Neural cell (in vitro differentiated cells): ENCODE measurements at regions not wholly inside any gene's neighbourhood (a gene's known extent, or its start where the extent isn't known, plus 50 kb on each side); places are given as distances from the start of the nearest gene placed in this dataset.

ENCODE experiments used
- H2AFZ ChIP-seq: fragments of 200-600, 300-800 bp; sonication (generic), shearing (Covaris generic); 2 replicates; pipeline ENCODE4 v1.6.0; 2014; ENCODE audit warnings: low read depth, mild to moderate bottlenecking, antibody characterized with exemption, low read length, moderate library complexity
- H3F3A ChIP-seq: fragments of 200-600 bp; shearing (Covaris generic); 2 replicates; pipeline ENCODE4 v1.6.1; 2016; ENCODE audit warnings: mild to moderate bottlenecking, moderate library complexity, mixed read lengths, antibody characterized with exemption, low read length; ENCODE audit not compliant: insufficient read depth, poor library complexity, severe bottlenecking
- H3K27ac ChIP-seq: fragments of 200-600, 300-800 bp; sonication (generic), shearing (Covaris generic); 2 replicates; pipeline ENCODE4 v1.5.1; 2014; ENCODE audit warnings: mild to moderate bottlenecking, low read length, moderate library complexity
- H3K27me3 ChIP-seq: fragments of 300-800, 200-600 bp; sonication (generic), shearing (Covaris generic); 2 replicates; pipeline ENCODE4 v1.6.0; 2014; ENCODE audit warnings: mild to moderate bottlenecking, low read depth, low read length, moderate library complexity; ENCODE audit not compliant: insufficient read depth
- H3K36me3 ChIP-seq: fragments of 300-800, 200-600 bp; sonication (generic), shearing (Covaris generic); 2 replicates; pipeline ENCODE4 v1.5.1; 2014; ENCODE audit warnings: mild to moderate bottlenecking, antibody characterized with exemption, low read length, moderate library complexity; ENCODE audit not compliant: insufficient read depth
- H3K4me2 ChIP-seq: fragments of 300-800, 200-600 bp; sonication (generic), shearing (Covaris generic); 2 replicates; pipeline ENCODE4 v1.6.0; 2014; ENCODE audit warnings: mild to moderate bottlenecking, low read length
- H3K4me3 ChIP-seq: fragments of 300-800, 200-600 bp; sonication (generic), shearing (Covaris generic); 2 replicates; pipeline ENCODE4 v1.5.1; 2014; ENCODE audit warnings: mild to moderate bottlenecking, low read length, moderate library complexity
- H3K79me2 ChIP-seq: fragments of 200-600 bp; shearing (Covaris generic); replicated peaks from 2 replicates; pipeline ENCODE4 v1.6.0; 2014; ENCODE audit warnings: mild to moderate bottlenecking, low read length, moderate library complexity; ENCODE audit not compliant: insufficient read depth
- H3K9ac ChIP-seq: fragments of 300-800, 200-600 bp; sonication (generic), shearing (Covaris generic); 2 replicates; pipeline ENCODE4 v1.6.1; 2016; ENCODE audit warnings: mild to moderate bottlenecking, low read length, mixed read lengths
- H3K9me2 ChIP-seq: fragments of 200-600 bp; shearing (Covaris generic); 2 replicates; pipeline ENCODE4 v1.6.1; 2016; ENCODE audit warnings: mild to moderate bottlenecking, low read length, mixed read lengths; ENCODE audit not compliant: insufficient read depth
- H3K9me3 ChIP-seq: fragments of 200-600, 300-800 bp; sonication (generic), shearing (Covaris generic); 2 replicates; pipeline ENCODE4 v1.6.1; 2016; ENCODE audit warnings: mild to moderate bottlenecking, mixed run types, low read length, moderate library complexity, mixed read lengths
- H4K20me1 ChIP-seq: fragments of 200-600 bp; shearing (Covaris generic); 2 replicates; pipeline ENCODE4 v1.6.1; 2016; ENCODE audit warnings: mild to moderate bottlenecking, mixed run types; ENCODE audit not compliant: insufficient read depth
- EP300 ChIP-seq: fragments of 450-650 bp; conservative IDR thresholded peaks from 2 replicates; pipeline ENCODE4 v1.6.1; 2014; ENCODE audit warnings: antibody characterized with exemption, mild to moderate bottlenecking, moderate library complexity; ENCODE audit not compliant: poor library complexity, severe bottlenecking
- EZH2 ChIP-seq: fragments of 200-600, 300-800 bp; shearing (Covaris generic), sonication (generic); IDR thresholded peaks from 2 replicates; pipeline ENCODE4 v1.6.1; 2014; ENCODE audit warnings: antibody characterized with exemption, low read length, borderline replicate concordance, mild to moderate bottlenecking; ENCODE audit not compliant: insufficient read depth, poor library complexity, severe bottlenecking
- MXI1 ChIP-seq: fragments of 450-650 bp; conservative IDR thresholded peaks from 2 replicates; pipeline ENCODE4 v1.6.1; 2014; ENCODE audit warnings: antibody characterized with exemption, mild to moderate bottlenecking; ENCODE audit not compliant: poor library complexity, severe bottlenecking
- POLR2AphosphoS5 ChIP-seq: IDR thresholded peaks from 2 replicates; pipeline ENCODE4 v1.6.1; 2012
- RAD21 ChIP-seq: fragments of 450-650 bp; conservative IDR thresholded peaks from 2 replicates; pipeline ENCODE4 v1.6.1; 2014; ENCODE audit warnings: antibody characterized with exemption, mild to moderate bottlenecking, moderate library complexity
- SMC3 ChIP-seq: fragments of 450-650 bp; conservative IDR thresholded peaks from 2 replicates; pipeline ENCODE4 v1.6.1; 2014; ENCODE audit warnings: antibody characterized with exemption, mild to moderate bottlenecking, moderate library complexity; ENCODE audit not compliant: poor library complexity
- TAF1 ChIP-seq: IDR thresholded peaks from 2 replicates; pipeline ENCODE4 v1.6.1; 2012; ENCODE audit warnings: low read depth
- TF ChIP-seq, protein P1 (sequence below): IDR thresholded peaks from 2 replicates; pipeline ENCODE4 v1.6.1; 2012; ENCODE audit warnings: borderline replicate concordance
- TF ChIP-seq, protein P2 (sequence below): fragments of 450-650 bp; IDR thresholded peaks from 2 replicates; pipeline ENCODE4 v1.5.1; 2014; ENCODE audit warnings: antibody characterized with exemption, mild to moderate bottlenecking, moderate library complexity; ENCODE audit not compliant: poor library complexity, severe bottlenecking

DNA sequence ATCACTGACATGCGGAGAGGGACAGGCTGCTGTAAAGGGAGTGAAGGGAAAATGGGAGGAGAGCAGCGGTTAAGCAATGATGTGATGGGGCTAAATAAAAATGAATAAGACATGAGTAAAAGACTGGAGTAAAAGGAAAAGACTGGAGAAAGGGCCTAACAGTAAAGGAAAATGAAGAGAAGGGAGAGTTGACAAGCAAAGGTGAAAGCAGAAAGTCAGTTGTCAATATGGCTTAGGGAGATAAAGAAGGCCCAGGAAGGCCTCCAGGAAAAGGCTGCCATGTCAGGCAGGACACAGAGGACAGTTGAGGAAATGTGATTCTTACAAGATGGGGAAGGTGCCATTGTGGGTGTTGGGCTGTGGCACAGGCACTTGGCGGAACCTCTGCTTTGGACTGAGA is 98.9 kb upstream of the AMZ2 start:
- H3K27me3 ChIP-seq = no peaks in the 10 kb centered on the region
- no peaks in the 10 kb centered on the region for H3K79me2 ChIP-seq
- H3K9me2 ChIP-seq = no peaks in the 10 kb centered on the region
- no peak overlapping the region for H3K4me2 ChIP-seq
- no peak overlapping the region for H3K9ac ChIP-seq
- no peaks in the 10 kb centered on the region for H3K36me3 ChIP-seq
- H3K27ac ChIP-seq = no peak overlapping the region
- H4K20me1 ChIP-seq = no peaks in the 10 kb centered on the region
- no peaks in the 10 kb centered on the region for H3F3A ChIP-seq
- H2AFZ ChIP-seq = no peak overlapping the region
- TF ChIP-seq, protein P1, sequence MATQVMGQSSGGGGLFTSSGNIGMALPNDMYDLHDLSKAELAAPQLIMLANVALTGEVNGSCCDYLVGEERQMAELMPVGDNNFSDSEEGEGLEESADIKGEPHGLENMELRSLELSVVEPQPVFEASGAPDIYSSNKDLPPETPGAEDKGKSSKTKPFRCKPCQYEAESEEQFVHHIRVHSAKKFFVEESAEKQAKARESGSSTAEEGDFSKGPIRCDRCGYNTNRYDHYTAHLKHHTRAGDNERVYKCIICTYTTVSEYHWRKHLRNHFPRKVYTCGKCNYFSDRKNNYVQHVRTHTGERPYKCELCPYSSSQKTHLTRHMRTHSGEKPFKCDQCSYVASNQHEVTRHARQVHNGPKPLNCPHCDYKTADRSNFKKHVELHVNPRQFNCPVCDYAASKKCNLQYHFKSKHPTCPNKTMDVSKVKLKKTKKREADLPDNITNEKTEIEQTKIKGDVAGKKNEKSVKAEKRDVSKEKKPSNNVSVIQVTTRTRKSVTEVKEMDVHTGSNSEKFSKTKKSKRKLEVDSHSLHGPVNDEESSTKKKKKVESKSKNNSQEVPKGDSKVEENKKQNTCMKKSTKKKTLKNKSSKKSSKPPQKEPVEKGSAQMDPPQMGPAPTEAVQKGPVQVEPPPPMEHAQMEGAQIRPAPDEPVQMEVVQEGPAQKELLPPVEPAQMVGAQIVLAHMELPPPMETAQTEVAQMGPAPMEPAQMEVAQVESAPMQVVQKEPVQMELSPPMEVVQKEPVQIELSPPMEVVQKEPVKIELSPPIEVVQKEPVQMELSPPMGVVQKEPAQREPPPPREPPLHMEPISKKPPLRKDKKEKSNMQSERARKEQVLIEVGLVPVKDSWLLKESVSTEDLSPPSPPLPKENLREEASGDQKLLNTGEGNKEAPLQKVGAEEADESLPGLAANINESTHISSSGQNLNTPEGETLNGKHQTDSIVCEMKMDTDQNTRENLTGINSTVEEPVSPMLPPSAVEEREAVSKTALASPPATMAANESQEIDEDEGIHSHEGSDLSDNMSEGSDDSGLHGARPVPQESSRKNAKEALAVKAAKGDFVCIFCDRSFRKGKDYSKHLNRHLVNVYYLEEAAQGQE = no peak
- no peak for TF ChIP-seq EZH2
- TF ChIP-seq MXI1 = no peak
- TF ChIP-seq POLR2AphosphoS5 = no peak
- TF ChIP-seq, protein P2, sequence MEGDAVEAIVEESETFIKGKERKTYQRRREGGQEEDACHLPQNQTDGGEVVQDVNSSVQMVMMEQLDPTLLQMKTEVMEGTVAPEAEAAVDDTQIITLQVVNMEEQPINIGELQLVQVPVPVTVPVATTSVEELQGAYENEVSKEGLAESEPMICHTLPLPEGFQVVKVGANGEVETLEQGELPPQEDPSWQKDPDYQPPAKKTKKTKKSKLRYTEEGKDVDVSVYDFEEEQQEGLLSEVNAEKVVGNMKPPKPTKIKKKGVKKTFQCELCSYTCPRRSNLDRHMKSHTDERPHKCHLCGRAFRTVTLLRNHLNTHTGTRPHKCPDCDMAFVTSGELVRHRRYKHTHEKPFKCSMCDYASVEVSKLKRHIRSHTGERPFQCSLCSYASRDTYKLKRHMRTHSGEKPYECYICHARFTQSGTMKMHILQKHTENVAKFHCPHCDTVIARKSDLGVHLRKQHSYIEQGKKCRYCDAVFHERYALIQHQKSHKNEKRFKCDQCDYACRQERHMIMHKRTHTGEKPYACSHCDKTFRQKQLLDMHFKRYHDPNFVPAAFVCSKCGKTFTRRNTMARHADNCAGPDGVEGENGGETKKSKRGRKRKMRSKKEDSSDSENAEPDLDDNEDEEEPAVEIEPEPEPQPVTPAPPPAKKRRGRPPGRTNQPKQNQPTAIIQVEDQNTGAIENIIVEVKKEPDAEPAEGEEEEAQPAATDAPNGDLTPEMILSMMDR = no peak
- TF ChIP-seq EP300 = no peak
- no peak for TF ChIP-seq TAF1
- no peak for TF ChIP-seq SMC3
- no peak for TF ChIP-seq RAD21
- no peak overlapping the region for H3K4me3 ChIP-seq
- no peaks in the 10 kb centered on the region for H3K9me3 ChIP-seq

DNA sequence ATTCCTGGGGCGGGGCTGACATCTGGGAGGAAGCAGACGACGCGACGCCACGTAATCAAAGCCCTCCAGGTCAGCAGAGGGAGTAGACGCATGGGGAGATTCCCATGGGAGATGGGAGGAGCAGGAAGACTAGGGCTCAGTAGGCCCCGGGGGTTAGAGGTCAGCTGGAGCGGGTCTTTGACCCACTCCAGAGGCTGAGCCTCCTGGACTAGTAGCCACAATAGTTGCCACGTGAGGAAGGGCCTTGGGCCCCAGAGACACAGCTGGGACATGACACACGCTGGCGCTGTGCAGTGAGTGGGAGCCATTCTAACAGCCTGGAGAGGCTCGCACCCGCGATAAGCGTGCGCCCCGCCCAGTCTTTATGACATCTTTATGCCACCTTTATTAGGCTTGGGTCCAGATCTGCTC is 95.7 kb upstream of the AMZ2 start:
- Histone ChIP-seq H2AFZ (no peak overlapping the region), H3K4me3 (no peak overlapping the region), H3K9me2 (no peaks in the 10 kb centered on the region), H3K79me2 (no peaks in the 10 kb centered on the region), H3K36me3 (no peaks in the 10 kb centered on the region), H3K9ac (no peak overlapping the region), H3F3A (no peaks in the 10 kb centered on the region), H3K27me3 (no peaks in the 10 kb centered on the region), H4K20me1 (no peaks in the 10 kb centered on the region), H3K9me3 (no peaks in the 10 kb centered on the region), H3K27ac (no peak overlapping the region), H3K4me2 (no peak overlapping the region)
- no peak for TF ChIP-seq TAF1
- TF ChIP-seq EP300 = no peak
- no peak for TF ChIP-seq POLR2AphosphoS5
- no peak for TF ChIP-seq SMC3
- no peak for TF ChIP-seq EZH2
- no peak for TF ChIP-seq MXI1
- TF ChIP-seq, protein P1 = no peak
- TF ChIP-seq, protein P2 = no peak
- no peak for TF ChIP-seq RAD21
